Right lobe of liver (tissue), 4 donors: ENCODE measurements at regions not wholly inside any gene's neighbourhood (a gene's known extent, or its start where the extent isn't known, plus 50 kb on each side); places are given as distances from the start of the nearest gene placed in this dataset.

Source experiments
- CTCF ChIP-seq, 4 donors: fragments of 200-600 bp in 3 of 4; fragments of 450-650 bp in 1 of 4; IDR thresholded peaks; one replicate each; pipeline versions ENCODE4 v1.5.1 to v1.8.0; 2016 to 2022; ENCODE audit warnings: antibody characterized with exemption in 4 of 4, mild to moderate bottlenecking in 2 of 4
- POLR2A ChIP-seq: fragments of 450-650 bp; IDR thresholded peaks from one replicate; pipeline ENCODE4 v1.6.1; 2017; ENCODE audit warnings: antibody characterized with exemption, mild to moderate bottlenecking
- donor health status: DM: no; HTN: no; CAD: no.
- donor health status: DM: no; HTN: no; CAD: no.
- donor health status: DM: no; HTN: yes; CAD: no.

DNA sequence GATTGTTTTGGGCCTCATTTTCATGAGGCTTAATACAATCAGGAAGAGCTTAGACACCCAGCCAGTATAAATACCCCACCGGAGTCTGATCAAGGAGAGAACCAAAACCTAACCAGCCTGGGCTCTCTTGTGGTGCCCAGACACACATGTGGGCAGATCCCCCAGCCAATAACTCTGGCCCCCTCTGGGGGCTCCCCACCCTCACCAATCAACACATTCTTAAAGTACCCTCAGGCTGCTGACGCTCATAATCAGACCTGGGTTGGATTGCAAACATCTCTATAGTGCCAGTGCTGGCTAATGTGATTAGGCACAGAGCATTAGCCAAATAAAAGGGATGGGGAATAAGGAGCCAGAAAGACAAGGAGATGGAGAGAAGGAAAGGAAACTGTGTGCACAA is 329.6 kb downstream of the BCL11A start:
- TF ChIP-seq POLR2A (no peak), CTCF (IDR thresholded peaks at IDR 0.05) (no peak)
